SK-N-SH (cell line): ENCODE measurements at regions not wholly inside any gene's neighbourhood (a gene's known extent, or its start where the extent isn't known, plus 50 kb on each side); places are given as distances from the start of the nearest gene placed in this dataset.

Source experiments
- CTCF ChIA-PET: fragments of 300-600, 350-600 bp; formaldehyde crosslinking; extraction: SDS; loops from one replicate; lab custom pipeline; 2021; lab: Yijun Ruan, JAX
- POLR2A ChIA-PET: fragments of 350-600 bp; sonication (Branson Sonifier 250); formaldehyde crosslinking; extraction: SDS; loops from one replicate; lab custom pipeline; 2020; ENCODE audit warnings: antibody characterized with exemption, inconsistent platforms; lab: Yijun Ruan, JAX
- DNase-seq: peaks from one replicate; pipeline ENCODE4 v3.0.0; 2012
- H2AFZ ChIP-seq: fragments of 200-600 bp; sonication (generic); 2 replicates; pipeline ENCODE4 v1.8.1; 2016; ENCODE audit warnings: antibody characterized with exemption, mild to moderate bottlenecking, low read depth
- H3F3A ChIP-seq: fragments of 200-600 bp; sonication (generic); replicated peaks from 2 replicates; pipeline ENCODE3; 2016; ENCODE audit warnings: antibody characterized with exemption, mild to moderate bottlenecking; ENCODE audit not compliant: insufficient read depth
- H3K27ac ChIP-seq, 2 experiments: fragments of 200-500 bp in 1 of 2; fragments of 200-600 bp in 1 of 2; sonication (Bioruptor generic) in 1 of 2; sonication (generic), shearing (Covaris generic) in 1 of 2; 2 replicates each; pipeline versions ENCODE4 v1.5.1 to v1.6.1; 2014 to 2016; ENCODE audit warnings: low read depth in 2 of 2, inconsistent platforms in 1 of 2, low read length in 1 of 2, mild to moderate bottlenecking in 1 of 2, mixed read lengths in 1 of 2
- H3K27me3 ChIP-seq: fragments of 200-600 bp; sonication (generic), shearing (Covaris generic); 2 replicates; pipeline ENCODE4 v1.6.1; 2016; ENCODE audit warnings: mixed run types; ENCODE audit not compliant: insufficient read depth
- H3K36me3 ChIP-seq, 2 experiments: fragments of 200-500 bp in 1 of 2; fragments of 200-600 bp in 1 of 2; sonication (Bioruptor generic) in 1 of 2; sonication (generic) in 1 of 2; replicated peaks in 1 of 2; 2 replicates each; pipeline versions ENCODE3 to v1.5.1; 2014 to 2016; ENCODE audit warnings: low read length in 1 of 2, mild to moderate bottlenecking in 1 of 2; ENCODE audit not compliant: insufficient read depth in 2 of 2, control insufficient read depth in 1 of 2
- H3K4me1 ChIP-seq, 2 experiments: fragments of 200-500 bp in 1 of 2; fragments of 200-600 bp in 1 of 2; sonication (Bioruptor generic) in 1 of 2; sonication (generic), shearing (Covaris generic) in 1 of 2; 2 replicates each; pipeline versions ENCODE4 v1.5.1 to v1.6.1; 2014 to 2016; ENCODE audit warnings: low read depth in 1 of 2, low read length in 1 of 2, mixed run types in 1 of 2; ENCODE audit not compliant: insufficient read depth in 2 of 2, control insufficient read depth in 1 of 2
- H3K4me2 ChIP-seq: fragments of 200-600 bp; sonication (generic), shearing (Covaris generic); 2 replicates; pipeline ENCODE4 v1.6.1; 2017; ENCODE audit warnings: mixed run types
- H3K4me3 ChIP-seq, 2 experiments: fragments of 200-500 bp in 1 of 2; fragments of 200-600 bp in 1 of 2; sonication (Bioruptor generic) in 1 of 2; sonication (generic), shearing (Covaris generic) in 1 of 2; 2 replicates each; pipeline versions ENCODE4 v1.5.1 to v1.8.1; 2014 to 2016; ENCODE audit warnings: low read depth in 2 of 2, inconsistent platforms in 1 of 2, low read length in 1 of 2, mild to moderate bottlenecking in 1 of 2, mixed read lengths in 1 of 2, moderate library complexity in 1 of 2
- H3K79me2 ChIP-seq: fragments of 200-600 bp; sonication (generic); 2 replicates; pipeline ENCODE4 v1.8.1; 2017; ENCODE audit warnings: mild to moderate bottlenecking; ENCODE audit not compliant: insufficient read depth
- H3K9ac ChIP-seq: fragments of 200-600 bp; sonication (generic); 2 replicates; pipeline ENCODE4 v1.6.1; 2017; ENCODE audit warnings: mixed run types
- H3K9me2 ChIP-seq: fragments of 200-600 bp; sonication (generic); 2 replicates; pipeline ENCODE4 v1.6.1; 2017; ENCODE audit warnings: mixed run types
- H3K9me3 ChIP-seq: fragments of 200-600 bp; sonication (generic); 2 replicates; pipeline ENCODE4 v1.6.1; 2017; ENCODE audit warnings: mixed run types, mild to moderate bottlenecking, moderate library complexity
- H4K20me1 ChIP-seq: fragments of 200-600 bp; sonication (generic); 2 replicates; pipeline ENCODE4 v1.6.1; 2017; ENCODE audit warnings: mild to moderate bottlenecking, mixed run types; ENCODE audit not compliant: insufficient read depth
- CHD2 ChIP-seq: fragments of 150-350 bp; IDR thresholded peaks from 2 replicates; pipeline ENCODE4 v1.6.1; 2018; ENCODE audit warnings: low read length; ENCODE audit not compliant: partially characterized antibody
- ELF1 ChIP-seq: IDR thresholded peaks from 2 replicates; pipeline ENCODE4 v1.4.0; 2012
- EZH2phosphoT487 ChIP-seq: fragments of 200-600 bp; sonication (generic); IDR thresholded peaks from 2 replicates; pipeline ENCODE4 v1.6.1; 2017; ENCODE audit warnings: low read depth, mixed run types, mild to moderate bottlenecking, antibody characterized with exemption, moderate library complexity, borderline replicate concordance
- FOSL2 ChIP-seq: IDR thresholded peaks from 2 replicates; pipeline ENCODE4 v1.4.0; 2012; ENCODE audit warnings: low read depth, mild to moderate bottlenecking, moderate library complexity, borderline replicate concordance
- FOXJ3 ChIP-seq: sonication (generic); formaldehyde crosslinking; IDR thresholded peaks from 2 replicates; pipeline ENCODE4 v1.5.1; 2020; ENCODE audit warnings: mild to moderate bottlenecking, missing genetic modification reagents
- GABPA ChIP-seq: IDR thresholded peaks from 2 replicates; pipeline ENCODE4 v1.4.0; 2012; ENCODE audit warnings: low read depth, mild to moderate bottlenecking
- MXI1 ChIP-seq: IDR thresholded peaks from 2 replicates; pipeline ENCODE4 v1.6.1; 2012; ENCODE audit warnings: mild to moderate bottlenecking, low read depth, low read length, improper control_type of control experiment
- NFIC ChIP-seq: IDR thresholded peaks from 2 replicates; pipeline ENCODE4 v1.4.0; 2012; ENCODE audit warnings: borderline replicate concordance
- RAD21 ChIP-seq: IDR thresholded peaks from 2 replicates; pipeline ENCODE4 v1.6.1; 2012; ENCODE audit warnings: mild to moderate bottlenecking, low read length
- RCOR1 ChIP-seq: fragments of 150-350 bp; IDR thresholded peaks from 2 replicates; pipeline ENCODE4 v1.6.1; 2017; ENCODE audit warnings: antibody characterized with exemption, low read length
- RXRA ChIP-seq: IDR thresholded peaks from 2 replicates; pipeline ENCODE4 v1.4.0; 2012; ENCODE audit warnings: low read depth, mild to moderate bottlenecking, borderline replicate concordance
- SIN3A ChIP-seq: IDR thresholded peaks from 2 replicates; pipeline ENCODE4 v1.6.1; 2012; ENCODE audit warnings: low read depth, mild to moderate bottlenecking, low read length, moderate library complexity, borderline replicate concordance
- SMC3 ChIP-seq: IDR thresholded peaks from 2 replicates; pipeline ENCODE4 v1.6.1; 2012; ENCODE audit warnings: low read depth, low read length, improper control_type of control experiment
- TCF12 ChIP-seq: IDR thresholded peaks from 2 replicates; pipeline ENCODE4 v1.4.0; 2012
- TEAD4 ChIP-seq: IDR thresholded peaks from 2 replicates; pipeline ENCODE4 v1.4.0; 2012; ENCODE audit warnings: mild to moderate bottlenecking, borderline replicate concordance; ENCODE audit not compliant: insufficient read depth
- USF2 ChIP-seq: fragments of 150-350 bp; IDR thresholded peaks from 2 replicates; pipeline ENCODE4 v1.6.1; 2017; ENCODE audit warnings: antibody characterized with exemption, low read length, low read depth, borderline replicate concordance
- ZBTB33 ChIP-seq: IDR thresholded peaks from 2 replicates; pipeline ENCODE4 v1.4.0; 2012; ENCODE audit warnings: low read depth, borderline replicate concordance
- WGBS: methylation state at CpG from one replicate; pipeline ENCODE4 v1.1.6; 2017; ENCODE audit warnings: low lambda C conversion rate; 5-methylcytosine and 5-hydroxymethylcytosine counted together
- TF ChIP-seq, protein P1 (sequence below): fragments of 150-350 bp; IDR thresholded peaks from 2 replicates; pipeline ENCODE4 v1.6.1; 2016; ENCODE audit warnings: mild to moderate bottlenecking, low read depth, low read length
- TF ChIP-seq, protein P2 (sequence below): IDR thresholded peaks from 2 replicates; pipeline ENCODE4; 2012
- TF ChIP-seq, protein P3 (sequence below): IDR thresholded peaks from 2 replicates; pipeline ENCODE4 v1.4.0; 2012; ENCODE audit warnings: low read depth, borderline replicate concordance

GRCh38 chr9:103978396-103978795, 115.7 kb upstream of the SMC2 start:
- H3K9ac ChIP-seq, result no peak overlapping the region
- H3K36me3 ChIP-seq, result no peaks in the 10 kb centered on the region
- CTCF ChIA-PET, result no interaction called here

GRCh38 chr9:103981912-103982311, 112.2 kb upstream of the SMC2 start:
- no peak overlapping the region for H3K9ac ChIP-seq
- no peak overlapping the region for H3K27ac ChIP-seq
- no peak overlapping the region for H3K4me3 ChIP-seq
- H3K4me1 ChIP-seq, result no peaks in the 10 kb centered on the region
- WGBS, result 11% methylated on average over 2 of the region's 2 CpGs
- POLR2A ChIA-PET, result no interaction called here
- CTCF ChIA-PET, result interaction anchor here (0.9 kb wide), 1 partner anchor 20 kb away, joined by 3 read pairs; no protein-coding TSS in a partner anchor
- no peaks in the 10 kb centered on the region for H3K9me2 ChIP-seq
- no peaks in the 10 kb centered on the region for H3K27me3 ChIP-seq
- H3K9me3 ChIP-seq, result no peaks in the 10 kb centered on the region
- DNase-seq, result no peak
- no peak overlapping the region for H2AFZ ChIP-seq
- H3K36me3 ChIP-seq, result no peaks in the 10 kb centered on the region
- H3K79me2 ChIP-seq, result no peaks in the 10 kb centered on the region
- no peak overlapping the region for H3K4me2 ChIP-seq
- H3F3A ChIP-seq, result no peaks in the 10 kb centered on the region
- H4K20me1 ChIP-seq, result no peaks in the 10 kb centered on the region
- no peak for TF ChIP-seq GABPA
- no peak for TF ChIP-seq CHD2
- TF ChIP-seq, protein P1, sequence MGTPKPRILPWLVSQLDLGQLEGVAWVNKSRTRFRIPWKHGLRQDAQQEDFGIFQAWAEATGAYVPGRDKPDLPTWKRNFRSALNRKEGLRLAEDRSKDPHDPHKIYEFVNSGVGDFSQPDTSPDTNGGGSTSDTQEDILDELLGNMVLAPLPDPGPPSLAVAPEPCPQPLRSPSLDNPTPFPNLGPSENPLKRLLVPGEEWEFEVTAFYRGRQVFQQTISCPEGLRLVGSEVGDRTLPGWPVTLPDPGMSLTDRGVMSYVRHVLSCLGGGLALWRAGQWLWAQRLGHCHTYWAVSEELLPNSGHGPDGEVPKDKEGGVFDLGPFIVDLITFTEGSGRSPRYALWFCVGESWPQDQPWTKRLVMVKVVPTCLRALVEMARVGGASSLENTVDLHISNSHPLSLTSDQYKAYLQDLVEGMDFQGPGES, result no peak
- TF ChIP-seq, protein P2, sequence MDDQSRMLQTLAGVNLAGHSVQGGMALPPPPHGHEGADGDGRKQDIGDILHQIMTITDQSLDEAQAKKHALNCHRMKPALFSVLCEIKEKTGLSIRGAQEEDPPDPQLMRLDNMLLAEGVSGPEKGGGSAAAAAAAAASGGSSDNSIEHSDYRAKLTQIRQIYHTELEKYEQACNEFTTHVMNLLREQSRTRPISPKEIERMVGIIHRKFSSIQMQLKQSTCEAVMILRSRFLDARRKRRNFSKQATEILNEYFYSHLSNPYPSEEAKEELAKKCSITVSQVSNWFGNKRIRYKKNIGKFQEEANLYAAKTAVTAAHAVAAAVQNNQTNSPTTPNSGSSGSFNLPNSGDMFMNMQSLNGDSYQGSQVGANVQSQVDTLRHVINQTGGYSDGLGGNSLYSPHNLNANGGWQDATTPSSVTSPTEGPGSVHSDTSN, result no peak
- TF ChIP-seq RCOR1, result no peak
- no peak for TF ChIP-seq FOSL2
- no peak for TF ChIP-seq SMC3
- no peak for TF ChIP-seq ZBTB33
- TF ChIP-seq, protein P3, sequence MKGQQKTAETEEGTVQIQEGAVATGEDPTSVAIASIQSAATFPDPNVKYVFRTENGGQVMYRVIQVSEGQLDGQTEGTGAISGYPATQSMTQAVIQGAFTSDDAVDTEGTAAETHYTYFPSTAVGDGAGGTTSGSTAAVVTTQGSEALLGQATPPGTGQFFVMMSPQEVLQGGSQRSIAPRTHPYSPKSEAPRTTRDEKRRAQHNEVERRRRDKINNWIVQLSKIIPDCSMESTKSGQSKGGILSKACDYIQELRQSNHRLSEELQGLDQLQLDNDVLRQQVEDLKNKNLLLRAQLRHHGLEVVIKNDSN, result no peak
- no peak for TF ChIP-seq FOXJ3 (CRISPR knock-in tag)
- no peak for TF ChIP-seq TEAD4
- no peak for TF ChIP-seq RAD21
- TF ChIP-seq RXRA, result no peak
- no peak for TF ChIP-seq EZH2phosphoT487

More at GRCh38 chr9:103978396-103978795, 115.7 kb upstream of the SMC2 start:
- DNase-seq, result no peak
- Histone ChIP-seq H3K9me3 (no peaks in the 10 kb centered on the region), H3K27me3 (no peaks in the 10 kb centered on the region), H3K4me1 (no peaks in the 10 kb centered on the region), H4K20me1 (no peaks in the 10 kb centered on the region), H3F3A (no peaks in the 10 kb centered on the region), H3K4me3 (no peak overlapping the region), H3K4me2 (no peak overlapping the region), H3K79me2 (no peaks in the 10 kb centered on the region), H2AFZ (no peak overlapping the region), H3K27ac (no peak overlapping the region), H3K9me2 (no peaks in the 10 kb centered on the region)
- POLR2A ChIA-PET, result no interaction called here
- TF ChIP-seq NFIC (no peak), USF2 (no peak), CHD2 (no peak), SIN3A (no peak), RAD21 (no peak), TCF12 (no peak), ELF1 (no peak), FOXJ3 (CRISPR knock-in tag) (no peak), MXI1 (no peak), FOSL2 (no peak)
